Right renal pelvis (tissue), 4 donors: ENCODE measurements at regions not wholly inside any gene's neighbourhood (a gene's known extent, or its start where the extent isn't known, plus 50 kb on each side); places are given as distances from the start of the nearest gene placed in this dataset.

Source experiments
- DNase-seq, 4 donors: peaks; one replicate each; pipeline ENCODE4 v3.0.0-alpha.2; 2013; ENCODE audit warnings: low read depth in 4 of 4, low spot score in 3 of 4, missing footprints in 1 of 4

- DNase-seq = no peak
Measured at GRCh38 chr10:44301781-44302355, 83.0 kb downstream of the CXCL12 start.

GRCh38 chr10:44300666-44301649, 83.9 kb downstream of the CXCL12 start:
- no peak for DNase-seq

GRCh38 chr10:44298713-44299112, 86.2 kb downstream of the CXCL12 start:
- no peak for DNase-seq

GRCh38 chr10:44297963-44298362, 86.9 kb downstream of the CXCL12 start:
- DNase-seq = no peak

GRCh38 chr10:44295644-44296241, 89.2 kb downstream of the CXCL12 start:
- DNase-seq = no peak

GRCh38 chr10:44294726-44295412, 90.0 kb downstream of the CXCL12 start:
- no peak for DNase-seq

GRCh38 chr10:44293842-44294241, 91.1 kb downstream of the CXCL12 start:
- DNase-seq = no peak

GRCh38 chr10:44293306-44293778, 91.6 kb downstream of the CXCL12 start:
- DNase-seq = no peak

GRCh38 chr10:44292390-44293002, 92.4 kb downstream of the CXCL12 start:
- DNase-seq = no peak

GRCh38 chr10:44291091-44291490, 93.8 kb downstream of the CXCL12 start:
- DNase-seq = no peak

- DNase-seq = no peak
Measured at GRCh38 chr10:44289125-44289524, 95.8 kb downstream of the CXCL12 start.

- DNase-seq = no peak
Measured at GRCh38 chr10:44287408-44287807, 97.5 kb downstream of the CXCL12 start.

- DNase-seq = no peak
Measured at GRCh38 chr10:44284198-44285084, 100.5 kb downstream of the CXCL12 start.

- no peak for DNase-seq
Measured at GRCh38 chr10:44282626-44283300, 102.1 kb downstream of the CXCL12 start.

GRCh38 chr10:44281662-44282061, 103.2 kb downstream of the CXCL12 start:
- no peak for DNase-seq

- DNase-seq = no peak
Measured at GRCh38 chr10:44281089-44281613, 103.7 kb downstream of the CXCL12 start.

- no peak for DNase-seq
Measured at GRCh38 chr10:44280226-44281014, 104.5 kb downstream of the CXCL12 start.
